ENCODE measurements at regions not wholly inside any gene's neighbourhood (a gene's known extent, or its start where the extent isn't known, plus 50 kb on each side); places are given as distances from the start of the nearest gene placed in this dataset.
A peak's percentile ranks its signal among the peaks of the same experiment; 100 is the strongest.

- WGBS (ENCODE audit: insufficient coverage, low lambda C conversion rate), result 100% methylated on average over 2 of the region's 4 CpGs
- Histone ChIP-seq H3K36me3 (ENCODE audit: control insufficient read depth, insufficient read depth, low read length) (no peaks in the 10 kb centered on the region), H3K9me3 (ENCODE audit: control insufficient read depth, low read depth, low read length) (peaks cover 8% of the 10 kb centered on the region), H3K27ac (ENCODE audit: low read length) (no peak overlapping the region), H3K27me3 (ENCODE audit: control insufficient read depth, insufficient read depth, low read length) (no peaks in the 10 kb centered on the region), H3K4me1 (ENCODE audit: control insufficient read depth, insufficient read depth, low read length) (peaks cover 9% of the 10 kb centered on the region), H3K4me3 (ENCODE audit: low read length) (no peak overlapping the region)
- no peak for DNase-seq
Measured at GRCh38 chr4:185862340-185862739, 50.3 kb upstream of the SORBS2 start.

- WGBS (ENCODE audit: insufficient coverage, low lambda C conversion rate), result no CpG with 5 or more reads among the region's 1 CpG
- Histone ChIP-seq H3K27me3 (ENCODE audit: control insufficient read depth, insufficient read depth, low read length) (no peaks in the 10 kb centered on the region), H3K27ac (ENCODE audit: low read length) (no peak overlapping the region), H3K4me1 (ENCODE audit: control insufficient read depth, insufficient read depth, low read length) (peaks cover 9% of the 10 kb centered on the region), H3K4me3 (ENCODE audit: low read length) (no peak overlapping the region), H3K9me3 (ENCODE audit: control insufficient read depth, low read depth, low read length) (no peaks in the 10 kb centered on the region), H3K36me3 (ENCODE audit: control insufficient read depth, insufficient read depth, low read length) (no peaks in the 10 kb centered on the region)
- peak in 1 of 2 donors; percentile 31 for DNase-seq
Measured at GRCh38 chr4:185863946-185864345, 52.0 kb upstream of the SORBS2 start.

DNA sequence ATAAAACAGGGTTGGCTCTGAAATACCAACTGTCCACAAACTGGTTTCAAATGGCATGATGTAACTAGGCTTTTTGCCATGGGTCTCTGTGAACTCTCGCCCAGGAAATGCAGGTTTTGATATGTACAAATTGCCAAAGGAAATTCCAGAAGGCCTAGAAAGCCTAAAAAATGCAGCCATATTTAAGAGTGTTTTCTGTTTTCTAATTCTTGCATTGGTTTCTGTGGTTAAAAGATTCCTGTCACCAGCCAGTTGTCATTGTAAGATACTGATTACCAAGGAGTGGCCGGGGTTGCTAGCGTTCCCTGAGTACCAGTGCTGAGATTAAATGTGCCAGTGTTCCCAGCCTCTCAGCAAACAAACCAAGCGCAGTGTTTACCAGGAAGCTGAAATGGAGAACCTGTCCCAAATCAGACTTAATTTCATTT is 53.9 kb upstream of the SORBS2 start:
- no CpG with 5 or more reads among the region's 4 CpGs for WGBS (ENCODE audit: insufficient coverage, low lambda C conversion rate)
- H3K27me3 ChIP-seq (ENCODE audit: control insufficient read depth, insufficient read depth, low read length), result no peaks in the 10 kb centered on the region
- no peak overlapping the region for H3K27ac ChIP-seq (ENCODE audit: low read length)
- no peak overlapping the region for H3K4me3 ChIP-seq (ENCODE audit: low read length)
- peaks cover 9% of the 10 kb centered on the region for H3K4me1 ChIP-seq (ENCODE audit: control insufficient read depth, insufficient read depth, low read length)
- H3K36me3 ChIP-seq (ENCODE audit: control insufficient read depth, insufficient read depth, low read length), result no peaks in the 10 kb centered on the region
- peak in 1 of 2 donors; percentile 28 for DNase-seq
- no peaks in the 10 kb centered on the region for H3K9me3 ChIP-seq (ENCODE audit: control insufficient read depth, low read depth, low read length)

DNA sequence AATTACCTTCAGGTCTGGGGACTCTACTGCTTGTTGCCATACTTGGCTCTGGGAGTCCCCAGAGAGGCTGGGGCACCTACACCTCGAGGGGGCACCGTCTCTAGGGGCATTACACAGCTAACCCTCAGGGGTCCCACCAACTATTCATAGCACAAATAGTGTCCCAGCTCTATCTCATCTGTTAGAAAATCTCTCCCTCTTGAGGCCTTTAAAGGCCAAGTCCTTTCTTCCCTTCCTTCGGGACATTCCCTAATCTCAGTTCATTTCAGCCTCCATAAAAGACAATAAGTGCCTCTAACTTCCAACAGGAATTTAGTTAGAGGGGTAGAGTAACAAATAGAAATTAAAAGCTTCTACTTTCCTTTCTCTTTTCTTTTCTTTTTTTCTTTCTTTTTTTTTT is 55.8 kb upstream of the SORBS2 start:
- H3K4me1 ChIP-seq (ENCODE audit: control insufficient read depth, insufficient read depth, low read length), result peaks cover 9% of the 10 kb centered on the region
- H3K27ac ChIP-seq (ENCODE audit: low read length), result no peak overlapping the region

DNA sequence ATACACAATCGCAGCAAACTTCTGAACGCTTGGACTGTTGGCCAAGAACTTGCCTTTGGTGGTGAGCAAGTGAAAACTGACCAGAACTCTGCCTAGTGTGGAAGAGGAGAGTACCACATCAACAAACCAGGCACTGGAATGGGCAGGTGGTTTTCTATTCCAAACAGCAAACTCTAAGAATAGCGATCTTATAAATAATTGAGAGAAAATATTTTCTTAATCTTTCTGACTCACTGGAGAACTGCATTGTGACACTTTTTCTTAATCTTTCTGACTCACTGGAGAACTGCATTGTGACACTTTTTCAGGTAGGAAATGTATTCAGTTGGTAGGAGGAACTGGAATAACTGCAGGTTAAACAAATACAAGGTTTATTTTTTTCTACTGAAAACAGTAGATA is 57.0 kb upstream of the SORBS2 start:
- Histone ChIP-seq H3K9me3 (ENCODE audit: control insufficient read depth, low read depth, low read length) (no peaks in the 10 kb centered on the region), H3K4me1 (ENCODE audit: control insufficient read depth, insufficient read depth, low read length) (peaks cover 9% of the 10 kb centered on the region), H3K4me3 (ENCODE audit: low read length) (no peak overlapping the region), H3K36me3 (ENCODE audit: control insufficient read depth, insufficient read depth, low read length) (no peaks in the 10 kb centered on the region), H3K27me3 (ENCODE audit: control insufficient read depth, insufficient read depth, low read length) (no peaks in the 10 kb centered on the region), H3K27ac (ENCODE audit: low read length) (no peak overlapping the region)
- 100% methylated on average over 1 of the region's 3 CpGs for WGBS (ENCODE audit: insufficient coverage, low lambda C conversion rate)
- DNase-seq, result no peak

More for the DNA sequence above, 55.8 kb upstream of the SORBS2 start:
- WGBS (ENCODE audit: insufficient coverage, low lambda C conversion rate), result no CpG with 5 or more reads among the region's 3 CpGs
- Histone ChIP-seq H3K4me3 (ENCODE audit: low read length) (no peak overlapping the region), H3K9me3 (ENCODE audit: control insufficient read depth, low read depth, low read length) (no peaks in the 10 kb centered on the region), H3K27me3 (ENCODE audit: control insufficient read depth, insufficient read depth, low read length) (no peaks in the 10 kb centered on the region), H3K36me3 (ENCODE audit: control insufficient read depth, insufficient read depth, low read length) (no peaks in the 10 kb centered on the region)
- no peak for DNase-seq

DNA sequence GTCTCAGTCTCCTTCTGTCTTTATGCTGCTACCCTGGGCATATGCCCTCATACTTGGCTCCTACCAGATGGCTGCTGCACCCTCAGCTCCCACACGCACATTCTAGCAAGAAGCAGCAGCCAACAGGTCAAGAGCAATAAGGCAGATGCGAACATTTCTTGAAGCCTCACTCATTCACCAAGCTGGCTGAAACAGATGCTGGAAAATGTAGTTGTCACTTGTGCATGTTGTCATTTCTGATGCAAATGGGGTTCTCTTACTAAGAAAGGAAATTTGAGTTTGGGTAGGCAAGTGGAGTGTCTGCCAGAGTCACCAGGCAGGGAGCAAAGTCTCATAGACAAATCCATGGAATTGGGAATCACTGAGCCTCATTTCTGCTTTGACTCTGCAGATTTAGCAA is 57.4 kb upstream of the SORBS2 start:
- Histone ChIP-seq H3K27ac (ENCODE audit: low read length) (no peak overlapping the region), H3K4me1 (ENCODE audit: control insufficient read depth, insufficient read depth, low read length) (peaks cover 9% of the 10 kb centered on the region), H3K36me3 (ENCODE audit: control insufficient read depth, insufficient read depth, low read length) (no peaks in the 10 kb centered on the region), H3K4me3 (ENCODE audit: low read length) (no peak overlapping the region), H3K9me3 (ENCODE audit: control insufficient read depth, low read depth, low read length) (no peaks in the 10 kb centered on the region), H3K27me3 (ENCODE audit: control insufficient read depth, insufficient read depth, low read length) (no peaks in the 10 kb centered on the region)
- no peak for DNase-seq
- no CpG with 5 or more reads among the region's 2 CpGs for WGBS (ENCODE audit: insufficient coverage, low lambda C conversion rate)

DNA sequence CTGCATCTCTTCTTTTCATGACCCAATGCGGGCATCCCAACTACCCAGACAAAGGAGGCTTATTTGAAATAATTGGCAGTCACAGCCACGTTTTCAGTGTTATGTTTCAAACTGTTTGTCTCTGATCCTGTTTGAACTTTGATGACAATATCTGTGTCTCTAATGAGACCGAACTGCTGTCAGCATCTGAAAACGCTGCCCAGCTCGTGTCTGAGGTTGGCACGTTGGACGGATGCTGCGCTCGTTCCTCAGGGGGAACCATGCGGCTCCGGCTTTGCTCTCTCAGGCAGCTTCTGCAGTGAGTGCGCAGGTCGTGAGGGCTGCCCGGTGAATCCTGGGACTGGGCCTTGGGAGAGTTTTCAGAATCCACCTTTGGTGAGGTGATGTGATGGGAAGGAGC is 58.4 kb upstream of the SORBS2 start:
- Histone ChIP-seq H3K4me3 (ENCODE audit: low read length) (no peak overlapping the region), H3K9me3 (ENCODE audit: control insufficient read depth, low read depth, low read length) (no peaks in the 10 kb centered on the region), H3K27me3 (ENCODE audit: control insufficient read depth, insufficient read depth, low read length) (no peaks in the 10 kb centered on the region), H3K36me3 (ENCODE audit: control insufficient read depth, insufficient read depth, low read length) (no peaks in the 10 kb centered on the region), H3K4me1 (ENCODE audit: control insufficient read depth, insufficient read depth, low read length) (peaks cover 9% of the 10 kb centered on the region), H3K27ac (ENCODE audit: low read length) (no peak overlapping the region)
- WGBS (ENCODE audit: insufficient coverage, low lambda C conversion rate), result no CpG with 5 or more reads among the region's 14 CpGs
- no peak for DNase-seq

DNA sequence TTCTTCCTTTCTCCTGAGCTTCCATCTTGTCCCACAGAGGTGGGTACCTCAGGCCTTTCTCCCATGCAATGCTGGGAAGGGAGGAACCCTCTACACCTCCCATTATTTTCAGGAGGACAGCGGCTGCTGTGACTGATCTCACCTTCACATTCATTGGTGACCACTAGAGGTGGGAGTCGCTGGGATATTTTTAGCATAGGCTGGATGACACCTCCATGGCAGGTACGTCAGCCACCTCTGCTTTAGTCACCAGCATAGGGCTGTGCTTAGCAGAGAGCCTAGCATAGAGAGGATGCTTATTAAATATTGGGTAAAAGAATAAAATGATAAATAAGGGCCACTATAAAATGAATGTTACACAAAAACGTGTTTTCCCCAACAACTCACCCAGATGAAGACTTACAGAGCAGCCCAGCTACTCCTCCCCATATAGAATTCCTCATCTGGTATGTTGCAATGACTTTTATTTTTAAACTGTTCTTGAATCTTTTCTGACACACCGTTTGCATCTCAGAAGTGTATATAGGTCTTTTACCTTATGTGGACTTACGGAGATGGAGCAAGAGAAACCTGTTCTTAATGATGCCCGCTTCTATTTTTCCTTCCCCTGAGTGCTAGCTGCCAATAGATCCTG is 60.9 kb upstream of the SORBS2 start:
- Histone ChIP-seq H3K9me3 (ENCODE audit: control insufficient read depth, low read depth, low read length) (no peaks in the 10 kb centered on the region), H3K27me3 (ENCODE audit: control insufficient read depth, insufficient read depth, low read length) (no peaks in the 10 kb centered on the region), H3K4me1 (ENCODE audit: control insufficient read depth, insufficient read depth, low read length) (no peaks in the 10 kb centered on the region), H3K4me3 (ENCODE audit: low read length) (no peak overlapping the region), H3K27ac (ENCODE audit: low read length) (no peak overlapping the region), H3K36me3 (ENCODE audit: control insufficient read depth, insufficient read depth, low read length) (no peaks in the 10 kb centered on the region)
- DNase-seq, result no peak
- WGBS (ENCODE audit: insufficient coverage, low lambda C conversion rate), result 80% methylated on average over 2 of the region's 7 CpGs

DNA sequence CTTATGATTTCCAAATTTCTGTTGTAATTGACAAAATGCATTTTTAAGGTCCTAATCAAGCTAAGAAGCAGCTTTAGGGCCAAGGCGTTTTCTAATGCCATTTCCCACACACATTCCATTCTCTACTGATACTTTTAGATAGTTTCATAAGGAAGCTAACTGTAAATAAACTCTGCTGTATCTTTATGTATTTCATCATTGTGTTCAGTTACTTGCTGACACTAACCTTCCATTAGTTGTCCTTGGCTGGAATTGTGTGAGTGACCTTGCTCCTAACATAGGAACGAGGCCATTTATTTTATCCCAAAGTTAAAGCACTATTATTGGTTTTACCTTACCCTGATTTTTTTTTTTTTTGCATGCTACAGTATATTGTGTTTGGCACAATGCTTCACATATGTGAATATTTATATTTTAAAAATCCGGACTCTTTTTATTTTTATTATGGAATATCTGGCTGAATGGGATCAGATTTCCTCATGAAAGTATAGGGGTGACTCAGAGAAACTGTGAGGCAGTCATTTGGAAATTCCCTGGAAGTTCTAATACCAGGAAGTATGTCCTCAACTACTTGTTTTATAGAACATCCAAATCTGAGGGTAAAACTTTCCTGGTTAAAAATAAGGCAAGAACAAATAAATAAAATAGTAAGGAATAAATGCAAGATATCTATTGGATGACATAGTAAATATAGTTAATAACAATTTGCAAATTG is 62.7 kb upstream of the SORBS2 start:
- Histone ChIP-seq H3K9me3 (ENCODE audit: control insufficient read depth, low read depth, low read length) (no peaks in the 10 kb centered on the region), H3K27me3 (ENCODE audit: control insufficient read depth, insufficient read depth, low read length) (no peaks in the 10 kb centered on the region), H3K4me3 (ENCODE audit: low read length) (no peak overlapping the region), H3K27ac (ENCODE audit: low read length) (no peak overlapping the region), H3K36me3 (ENCODE audit: control insufficient read depth, insufficient read depth, low read length) (no peaks in the 10 kb centered on the region), H3K4me1 (ENCODE audit: control insufficient read depth, insufficient read depth, low read length) (no peaks in the 10 kb centered on the region)
- WGBS (ENCODE audit: insufficient coverage, low lambda C conversion rate), result 83% methylated on average over 2 of the region's 3 CpGs
- no peak for DNase-seq

GRCh38 chr4:185875316-185875907 is 63.4 kb upstream of the SORBS2 start:
- H3K36me3 ChIP-seq (ENCODE audit: control insufficient read depth, insufficient read depth, low read length), result no peaks in the 10 kb centered on the region
- no peaks in the 10 kb centered on the region for H3K9me3 ChIP-seq (ENCODE audit: control insufficient read depth, low read depth, low read length)
- H3K4me1 ChIP-seq (ENCODE audit: control insufficient read depth, insufficient read depth, low read length), result no peaks in the 10 kb centered on the region
- no peak for DNase-seq
- no peak overlapping the region for H3K4me3 ChIP-seq (ENCODE audit: low read length)
- 94% methylated on average over 3 of the region's 6 CpGs for WGBS (ENCODE audit: insufficient coverage, low lambda C conversion rate)
- no peak overlapping the region for H3K27ac ChIP-seq (ENCODE audit: low read length)
- H3K27me3 ChIP-seq (ENCODE audit: control insufficient read depth, insufficient read depth, low read length), result no peaks in the 10 kb centered on the region
